Colonic mucosa (tissue), 4 donors: ENCODE measurements at regions not wholly inside any gene's neighbourhood (a gene's known extent, or its start where the extent isn't known, plus 50 kb on each side); places are given as distances from the start of the nearest gene placed in this dataset.

Experiments
- DNase-seq: peaks from one replicate; pipeline ENCODE4 v3.0.0-alpha.2; 2020
- H3K27ac ChIP-seq: fragments of 200-600 bp; one replicate; pipeline ENCODE4 v1.8.0; 2021
- H3K27me3 ChIP-seq: fragments of 200-600 bp; one replicate; pipeline ENCODE4 v1.8.0; 2021
- H3K36me3 ChIP-seq: fragments of 200-600 bp; one replicate; pipeline ENCODE4 v1.8.0; 2021
- H3K4me1 ChIP-seq: fragments of 200-600 bp; one replicate; pipeline ENCODE4 v1.8.0; 2021; ENCODE audit warnings: mild to moderate bottlenecking
- H3K4me3 ChIP-seq: fragments of 200-600 bp; one replicate; pipeline ENCODE4 v1.8.0; 2021
- H3K9ac ChIP-seq, 2 donors: one replicate each; pipeline ENCODE4 v1.7.0; 2013; ENCODE audit warnings: control low read depth in 2 of 2, low read depth in 2 of 2, low read length in 2 of 2
- H3K9me3 ChIP-seq: fragments of 200-600 bp; one replicate; pipeline ENCODE4 v1.8.0; 2021
- CTCF ChIP-seq: fragments of 200-600 bp; IDR thresholded peaks from one replicate; pipeline ENCODE4 v1.8.0; 2022; ENCODE audit warnings: antibody characterized with exemption, mild to moderate bottlenecking
- intact Hi-C: fragments of 100-400 bp; cut with DNase I; formaldehyde crosslinking; loops from one replicate; pipeline ENCODE4 v1.14.1; 2022
- donor health status: healthy.
- donor health status: DM: no; HTN: no; CAD: no.
- donor health status: DM: no; HTN: no; CAD: no.

DNA sequence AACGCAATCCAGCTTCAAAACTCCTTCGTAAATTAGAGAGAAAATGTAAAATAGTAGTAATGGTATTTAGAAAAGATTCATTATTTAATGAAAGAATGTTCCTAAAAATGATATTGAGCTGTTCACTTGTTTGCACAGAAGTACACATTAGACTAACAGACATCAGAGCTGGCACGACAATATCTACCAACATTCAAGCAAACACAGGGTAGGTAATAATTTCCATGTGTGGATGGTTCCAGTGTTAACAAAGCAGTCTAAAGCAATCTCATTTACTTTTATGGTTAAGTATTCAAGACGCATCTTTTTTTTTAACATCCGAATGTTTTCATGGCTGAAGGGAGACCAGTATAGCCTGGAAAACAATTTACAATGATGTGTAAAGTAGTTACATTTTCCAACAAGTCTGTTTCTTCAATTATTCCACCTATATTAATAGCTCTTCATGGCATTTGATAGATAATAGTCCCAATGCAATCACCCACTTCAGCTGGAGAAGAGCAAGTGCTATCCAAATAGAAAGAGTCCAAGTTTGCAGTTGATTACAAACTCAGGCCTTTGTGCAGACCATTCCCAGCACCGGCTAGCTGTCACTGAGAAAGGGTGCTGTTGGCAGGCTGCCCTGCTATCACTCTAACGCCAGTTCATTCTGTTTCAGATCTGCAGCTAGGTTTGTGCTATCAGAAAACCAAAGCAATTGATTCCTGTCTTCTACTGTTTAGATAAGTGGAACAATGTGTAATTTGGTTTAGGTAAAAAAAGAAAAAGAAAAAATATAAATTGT is 458.8 kb downstream of the DTWD2 start:
- H3K27ac ChIP-seq = no peak overlapping the region
- no peaks in the 10 kb centered on the region for H3K36me3 ChIP-seq
- no peak overlapping the region for H3K9ac ChIP-seq
- no peaks in the 10 kb centered on the region for H3K4me1 ChIP-seq
- no peaks in the 10 kb centered on the region for H3K9me3 ChIP-seq
- no peak overlapping the region for H3K4me3 ChIP-seq
- TF ChIP-seq CTCF = no peak
- no peak for DNase-seq
- H3K27me3 ChIP-seq = no peaks in the 10 kb centered on the region
- intact Hi-C loops = no loop called here

DNA sequence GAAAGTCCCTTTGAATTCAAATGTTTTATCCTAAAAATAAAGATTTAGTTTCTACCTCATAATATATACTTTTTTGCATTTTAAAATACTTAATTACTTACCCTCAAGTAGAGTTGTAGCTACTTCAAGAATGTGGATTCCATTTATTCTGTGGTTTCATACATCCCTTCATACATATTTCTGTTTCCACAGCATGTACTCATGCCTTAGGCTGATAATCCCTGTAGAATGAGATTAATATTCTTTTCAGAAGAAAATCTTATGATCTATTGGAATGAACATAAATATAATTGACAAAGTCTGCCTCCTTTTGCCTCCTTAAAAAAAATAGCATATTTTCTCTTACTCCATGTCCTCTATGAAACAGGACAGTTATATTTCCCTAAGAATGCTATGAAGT is 465.7 kb downstream of the DTWD2 start:
- no peak overlapping the region for H3K4me3 ChIP-seq
- no peak for DNase-seq
- no peak overlapping the region for H3K9ac ChIP-seq
- TF ChIP-seq CTCF = no peak
- H3K27me3 ChIP-seq = no peaks in the 10 kb centered on the region
- no peaks in the 10 kb centered on the region for H3K36me3 ChIP-seq
- H3K4me1 ChIP-seq = no peaks in the 10 kb centered on the region
- H3K27ac ChIP-seq = no peak overlapping the region
- intact Hi-C loops = no loop called here
- H3K9me3 ChIP-seq = no peaks in the 10 kb centered on the region

GRCh38 chr5:118520771-118521415 is 467.5 kb downstream of the DTWD2 start:
- H3K4me3 ChIP-seq = no peak overlapping the region
- no peaks in the 10 kb centered on the region for H3K27me3 ChIP-seq
- H3K4me1 ChIP-seq = no peaks in the 10 kb centered on the region
- no peak overlapping the region for H3K9ac ChIP-seq
- no peak overlapping the region for H3K27ac ChIP-seq
- no peaks in the 10 kb centered on the region for H3K36me3 ChIP-seq
- intact Hi-C loops = no loop called here
- no peak for TF ChIP-seq CTCF
- H3K9me3 ChIP-seq = no peaks in the 10 kb centered on the region
- no peak for DNase-seq

DNA sequence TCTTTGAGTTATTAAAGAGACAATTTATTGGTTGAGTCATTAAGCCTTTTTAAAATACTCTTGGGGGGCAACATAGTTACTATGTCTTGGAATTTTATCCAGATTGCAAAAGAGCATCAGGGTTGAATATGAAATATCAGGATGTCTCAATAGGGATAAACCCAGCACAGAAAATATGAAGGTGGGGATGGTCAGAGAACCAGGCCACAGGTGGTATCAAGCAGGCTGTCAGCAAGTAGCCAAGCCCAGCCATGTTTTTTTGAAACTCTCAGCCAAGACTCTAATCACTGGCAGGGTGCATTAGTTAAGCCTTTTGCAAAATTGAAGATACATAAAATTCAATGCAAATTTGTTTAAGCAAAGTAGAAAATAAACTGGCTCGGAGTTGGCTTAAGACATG is 468.9 kb downstream of the DTWD2 start:
- Histone ChIP-seq H3K9ac (no peak overlapping the region), H3K4me1 (no peaks in the 10 kb centered on the region), H3K4me3 (no peak overlapping the region), H3K27ac (no peak overlapping the region), H3K9me3 (no peaks in the 10 kb centered on the region), H3K27me3 (no peaks in the 10 kb centered on the region), H3K36me3 (no peaks in the 10 kb centered on the region)
- intact Hi-C loops = no loop called here
- no peak for DNase-seq
- TF ChIP-seq CTCF = no peak

DNA sequence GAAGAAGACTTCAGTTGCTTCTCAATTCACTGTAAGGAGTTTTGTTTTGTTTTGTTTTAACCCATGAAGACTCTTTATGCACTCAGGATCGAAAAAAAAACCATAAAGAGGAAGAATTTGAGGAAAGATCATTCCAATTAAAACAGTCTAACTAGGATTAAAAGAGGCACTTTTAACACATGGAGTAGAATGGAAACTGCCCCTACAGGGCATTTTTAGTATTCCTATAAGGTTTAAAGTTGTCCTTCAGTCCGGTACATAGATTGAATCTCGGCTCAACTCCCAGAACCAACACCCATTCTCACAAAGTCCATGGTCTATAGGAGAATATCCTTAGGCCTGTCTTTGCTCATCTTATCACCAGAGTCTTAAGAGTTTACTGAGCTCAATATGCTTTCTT is 469.6 kb downstream of the DTWD2 start:
- TF ChIP-seq CTCF = no peak
- no peaks in the 10 kb centered on the region for H3K36me3 ChIP-seq
- no peaks in the 10 kb centered on the region for H3K27me3 ChIP-seq
- H3K4me3 ChIP-seq = no peak overlapping the region
- no peaks in the 10 kb centered on the region for H3K9me3 ChIP-seq
- H3K27ac ChIP-seq = no peak overlapping the region
- intact Hi-C loops = no loop called here
- no peak overlapping the region for H3K9ac ChIP-seq
- no peaks in the 10 kb centered on the region for H3K4me1 ChIP-seq
- no peak for DNase-seq
